ENCODE measurements at regions not wholly inside any gene's neighbourhood (a gene's known extent, or its start where the extent isn't known, plus 50 kb on each side); places are given as distances from the start of the nearest gene placed in this dataset.

GRCh38 chr12:131347345-131347714 lies 363.6 kb upstream of the SFSWAP start:
- TF ChIP-seq BHLHE40 (IDR thresholded peaks at IDR 0.05; ENCODE audit: low read depth, low read length), result no peak
- TF ChIP-seq POLR2A (IDR thresholded peaks at IDR 0.05; ENCODE audit: low read depth, low read length), result no peak
- TF ChIP-seq, protein P1, sequence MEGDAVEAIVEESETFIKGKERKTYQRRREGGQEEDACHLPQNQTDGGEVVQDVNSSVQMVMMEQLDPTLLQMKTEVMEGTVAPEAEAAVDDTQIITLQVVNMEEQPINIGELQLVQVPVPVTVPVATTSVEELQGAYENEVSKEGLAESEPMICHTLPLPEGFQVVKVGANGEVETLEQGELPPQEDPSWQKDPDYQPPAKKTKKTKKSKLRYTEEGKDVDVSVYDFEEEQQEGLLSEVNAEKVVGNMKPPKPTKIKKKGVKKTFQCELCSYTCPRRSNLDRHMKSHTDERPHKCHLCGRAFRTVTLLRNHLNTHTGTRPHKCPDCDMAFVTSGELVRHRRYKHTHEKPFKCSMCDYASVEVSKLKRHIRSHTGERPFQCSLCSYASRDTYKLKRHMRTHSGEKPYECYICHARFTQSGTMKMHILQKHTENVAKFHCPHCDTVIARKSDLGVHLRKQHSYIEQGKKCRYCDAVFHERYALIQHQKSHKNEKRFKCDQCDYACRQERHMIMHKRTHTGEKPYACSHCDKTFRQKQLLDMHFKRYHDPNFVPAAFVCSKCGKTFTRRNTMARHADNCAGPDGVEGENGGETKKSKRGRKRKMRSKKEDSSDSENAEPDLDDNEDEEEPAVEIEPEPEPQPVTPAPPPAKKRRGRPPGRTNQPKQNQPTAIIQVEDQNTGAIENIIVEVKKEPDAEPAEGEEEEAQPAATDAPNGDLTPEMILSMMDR (conservative IDR thresholded peaks at IDR 0.05; ENCODE audit: low read depth, low read length), result no peak
- TF ChIP-seq RCOR1 (IDR thresholded peaks at IDR 0.05; ENCODE audit: insufficient replicate concordance, low read length), result no peak
- TF ChIP-seq MAFK (IDR thresholded peaks at IDR 0.05; ENCODE audit: low read depth, low read length), result no peak
- TF ChIP-seq, protein P2, sequence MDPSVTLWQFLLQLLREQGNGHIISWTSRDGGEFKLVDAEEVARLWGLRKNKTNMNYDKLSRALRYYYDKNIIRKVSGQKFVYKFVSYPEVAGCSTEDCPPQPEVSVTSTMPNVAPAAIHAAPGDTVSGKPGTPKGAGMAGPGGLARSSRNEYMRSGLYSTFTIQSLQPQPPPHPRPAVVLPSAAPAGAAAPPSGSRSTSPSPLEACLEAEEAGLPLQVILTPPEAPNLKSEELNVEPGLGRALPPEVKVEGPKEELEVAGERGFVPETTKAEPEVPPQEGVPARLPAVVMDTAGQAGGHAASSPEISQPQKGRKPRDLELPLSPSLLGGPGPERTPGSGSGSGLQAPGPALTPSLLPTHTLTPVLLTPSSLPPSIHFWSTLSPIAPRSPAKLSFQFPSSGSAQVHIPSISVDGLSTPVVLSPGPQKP (IDR thresholded peaks at IDR 0.05; ENCODE audit: borderline replicate concordance, low read depth, low read length), result no peak
- no peak for TF ChIP-seq SMC3 (IDR thresholded peaks at IDR 0.05; ENCODE audit: low read depth, low read length)

Data from IMR-90 (cell line).